ENCODE measurements at regions not wholly inside any gene's neighbourhood (a gene's known extent, or its start where the extent isn't known, plus 50 kb on each side); places are given as distances from the start of the nearest gene placed in this dataset.

GRCh38 chr5:108433600-108433999 lies 51.7 kb upstream of the FBXL17 start:
- TF ChIP-seq POLR2AphosphoS5 (IDR thresholded peaks at IDR 0.05; ENCODE audit: insufficient read depth in 1 of 2, low read depth in 1 of 2) (no peak), CTCF (IDR thresholded peaks at IDR 0.05) (no peak)

Measured in vagina (tissue), 2 donors.